Thyroid gland (tissue), 4 donors: ENCODE measurements at regions not wholly inside any gene's neighbourhood (a gene's known extent, or its start where the extent isn't known, plus 50 kb on each side); places are given as distances from the start of the nearest gene placed in this dataset.
A peak's percentile ranks its signal among the peaks of the same experiment; 100 is the strongest.

ENCODE experiments used
- DNase-seq, 2 donors: peaks; one replicate each; pipeline ENCODE4 v3.0.0-alpha.2; 2019
- H3K27ac ChIP-seq, 3 donors: fragments of 200-600 bp; sonication (generic); 1 replicate in 2 of 3; 2 replicates in 1 of 3; pipeline ENCODE4 v1.5.1; 2016 to 2019; ENCODE audit warnings: mild to moderate bottlenecking in 1 of 3, moderate library complexity in 1 of 3
- H3K27me3 ChIP-seq: fragments of 200-600 bp; sonication (generic); one replicate; pipeline ENCODE4 v1.5.1; 2019
- H3K36me3 ChIP-seq, 2 donors: fragments of 200-600 bp; sonication (generic); one replicate each; pipeline ENCODE4 v1.5.1; 2016 to 2019
- H3K4me1 ChIP-seq, 2 donors: fragments of 200-600 bp; sonication (generic); one replicate each; pipeline ENCODE4 v1.5.1; 2017 to 2019
- H3K4me3 ChIP-seq, 3 donors: fragments of 200-600 bp; sonication (generic); replicated peaks in 1 of 3; 1 replicate in 2 of 3; 2 replicates in 1 of 3; pipeline ENCODE4 v1.5.1; 2016; ENCODE audit warnings: mild to moderate bottlenecking in 1 of 3
- H3K9me3 ChIP-seq: fragments of 200-600 bp; sonication (generic); one replicate; pipeline ENCODE4 v1.5.1; 2017
- CTCF ChIP-seq, 6 experiments: fragments of 200-600 bp in 3 of 6; fragments of 450-650 bp in 3 of 6; sonication (generic) in 3 of 6; IDR thresholded peaks; one replicate each; pipeline ENCODE4 v1.5.1; 2016 to 2019; ENCODE audit warnings: antibody characterized with exemption in 6 of 6, mild to moderate bottlenecking in 2 of 6, inconsistent platforms in 1 of 6, moderate library complexity in 1 of 6
- POLR2A ChIP-seq, 2 donors: fragments of 450-650 bp; IDR thresholded peaks; one replicate each; pipeline ENCODE4 v1.6.1; 2017; ENCODE audit warnings: antibody characterized with exemption in 2 of 2, mild to moderate bottlenecking in 2 of 2, moderate library complexity in 1 of 2
- WGBS, 2 donors: methylation state at CpG; one replicate each; pipeline ENCODE4 v1.1.5; 2017; 5-methylcytosine and 5-hydroxymethylcytosine counted together
- intact Hi-C: fragments of 100-400 bp; cut with DNase I; formaldehyde crosslinking; loops from one replicate; pipeline ENCODE4 v1.15.1; 2023

DNA sequence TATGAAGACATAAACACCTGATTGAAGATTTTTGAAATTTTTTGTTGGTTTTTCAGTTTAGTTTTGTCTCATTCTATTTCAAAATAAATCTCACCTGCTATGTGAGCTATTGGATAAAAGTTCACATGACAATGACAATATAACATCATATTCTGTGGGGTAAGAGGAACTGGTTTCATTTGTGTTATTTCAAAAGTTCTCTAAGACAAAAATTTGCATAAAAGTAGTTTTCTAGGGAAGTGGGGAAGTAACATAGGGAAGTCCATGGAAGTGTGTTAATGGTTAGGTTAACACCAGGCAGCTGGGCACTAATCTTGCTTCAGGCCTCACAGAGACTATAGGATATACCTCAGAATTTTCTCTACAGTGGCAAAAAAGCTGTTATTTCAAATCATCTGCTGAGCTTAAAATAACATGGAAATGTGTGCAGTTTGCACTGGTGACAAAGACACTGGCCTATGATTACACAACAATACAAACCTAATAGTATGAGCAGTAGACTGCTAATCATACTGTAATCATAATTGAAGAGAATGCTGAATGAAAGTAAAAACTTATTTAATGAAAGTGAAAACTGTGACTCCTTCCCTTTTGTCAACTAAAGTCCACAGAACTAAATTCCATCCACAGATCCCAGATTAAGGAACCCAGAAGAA, 710.6 kb upstream of the TMEM132C start:
- no peaks in the 10 kb centered on the region for H3K9me3 ChIP-seq
- no peak for DNase-seq
- H3K36me3 ChIP-seq, result no peaks in the 10 kb centered on the region
- intact Hi-C loops, result no loop called here
- no peaks in the 10 kb centered on the region for H3K4me1 ChIP-seq
- no peak overlapping the region for H3K27ac ChIP-seq
- no peak overlapping the region for H3K4me3 ChIP-seq
- TF ChIP-seq POLR2A (IDR thresholded peaks at IDR 0.05) (no peak), CTCF (IDR thresholded peaks at IDR 0.05) (no peak)
- H3K27me3 ChIP-seq, result no peaks in the 10 kb centered on the region

DNA sequence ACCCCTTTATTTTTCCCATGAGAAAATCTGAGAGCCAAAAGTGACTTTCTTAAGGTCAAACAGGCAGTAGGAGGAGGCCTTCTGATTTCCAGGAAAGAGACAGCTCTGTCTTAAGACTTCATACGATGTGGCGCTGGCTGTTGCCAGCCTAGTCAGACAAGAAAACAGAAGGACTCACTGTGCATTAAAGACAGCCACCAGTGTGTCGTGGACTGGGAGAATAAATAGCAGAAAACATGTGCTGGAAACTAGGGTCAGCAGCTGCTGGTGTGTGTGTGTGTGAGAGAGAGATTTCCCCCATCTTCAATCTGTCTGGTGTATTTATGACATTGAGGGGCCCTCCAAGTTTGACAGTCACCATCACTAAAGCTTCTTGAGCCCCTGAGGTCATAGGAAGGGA, 708.6 kb upstream of the TMEM132C start:
- intact Hi-C loops, result no loop called here
- Histone ChIP-seq H3K27ac (no peak overlapping the region), H3K36me3 (no peaks in the 10 kb centered on the region), H3K4me1 (no peaks in the 10 kb centered on the region), H3K4me3 (no peak overlapping the region), H3K27me3 (no peaks in the 10 kb centered on the region), H3K9me3 (no peaks in the 10 kb centered on the region)
- WGBS, 2 donors, result 58 to 69% methylated on average over 3 of the region's 3 CpGs
- no peak for DNase-seq
- no peak for TF ChIP-seq CTCF (IDR thresholded peaks at IDR 0.05)
- TF ChIP-seq POLR2A (IDR thresholded peaks at IDR 0.05), result no peak

DNA sequence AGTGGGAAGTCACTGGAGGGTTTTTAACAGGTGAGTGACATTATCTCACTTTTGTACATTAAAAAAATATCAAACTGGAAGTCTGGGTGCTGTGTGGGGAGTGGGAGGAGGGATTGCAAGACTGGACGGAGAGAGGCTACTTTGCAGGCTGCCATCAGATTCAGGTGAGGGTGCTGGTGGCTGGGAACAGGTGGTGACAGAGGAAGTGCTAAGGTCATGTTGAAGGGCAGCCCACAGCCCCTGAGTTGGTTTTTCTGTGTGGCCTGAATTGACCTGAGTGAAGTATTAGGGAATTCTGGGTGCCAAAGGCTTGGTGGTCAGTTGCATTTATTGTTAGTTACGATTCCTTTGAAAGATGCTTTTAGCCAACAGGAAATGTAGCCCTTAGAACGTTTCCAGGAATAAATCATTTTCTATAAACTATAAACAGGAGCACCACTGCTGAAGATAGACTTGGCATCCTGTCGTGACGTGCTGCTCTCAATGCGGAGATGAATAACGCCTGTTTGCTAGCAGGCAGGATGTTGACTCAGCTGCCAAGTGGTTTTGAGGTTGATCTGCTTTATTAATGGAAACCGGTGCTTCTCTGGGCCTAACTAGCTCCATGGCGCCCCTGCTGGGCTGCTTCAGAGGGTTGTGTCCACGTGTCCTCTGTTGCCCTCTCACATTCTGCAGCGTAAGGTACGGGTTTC, 707.5 kb upstream of the TMEM132C start:
- peak; percentile 3 to 10 for DNase-seq
- WGBS, 2 donors, result 34 to 37% methylated on average over 8 to 11 of the region's 12 CpGs
- no peaks in the 10 kb centered on the region for H3K9me3 ChIP-seq
- intact Hi-C loops, result no loop called here
- H3K27me3 ChIP-seq, result no peaks in the 10 kb centered on the region
- H3K4me1 ChIP-seq, result no peaks in the 10 kb centered on the region
- H3K27ac ChIP-seq, result peak overlapping the region in 1 of 3 donors; percentile 43
- TF ChIP-seq POLR2A (IDR thresholded peaks at IDR 0.05), result no peak
- TF ChIP-seq CTCF (IDR thresholded peaks at IDR 0.05), result peak in 2 of 6 experiments; percentile 12 to 13
- H3K4me3 ChIP-seq, result no peak overlapping the region
- no peaks in the 10 kb centered on the region for H3K36me3 ChIP-seq

DNA sequence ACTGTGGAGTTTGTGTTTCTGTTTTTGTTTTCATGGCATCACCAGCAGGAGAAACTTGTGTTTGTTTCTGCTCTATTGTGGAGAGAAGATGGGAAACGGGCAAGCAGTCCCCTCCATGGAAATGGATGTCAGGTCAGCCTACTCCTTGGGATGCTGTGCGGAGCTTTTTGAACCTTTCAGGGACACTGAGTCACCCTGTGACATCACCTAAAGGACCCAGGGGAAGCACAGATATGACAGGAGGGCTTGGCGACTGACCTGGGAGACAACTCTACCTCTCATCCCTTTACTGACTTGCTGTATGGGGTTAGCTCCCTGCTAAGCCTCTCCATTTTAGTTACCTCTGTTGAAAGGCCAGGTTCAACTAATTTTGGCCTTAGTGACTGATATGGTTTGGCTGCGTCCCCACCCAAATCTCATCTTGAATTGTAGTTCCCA, 706.9 kb upstream of the TMEM132C start:
- 90 to 97% methylated on average over 4 of the region's 4 CpGs for WGBS, 2 donors
- TF ChIP-seq CTCF (IDR thresholded peaks at IDR 0.05) (peak in 1 of 6 experiments; percentile 4), POLR2A (IDR thresholded peaks at IDR 0.05) (no peak)
- intact Hi-C loops, result no loop called here
- H3K9me3 ChIP-seq, result no peaks in the 10 kb centered on the region
- no peaks in the 10 kb centered on the region for H3K27me3 ChIP-seq
- H3K4me3 ChIP-seq, result no peak overlapping the region
- H3K36me3 ChIP-seq, result no peaks in the 10 kb centered on the region
- no peaks in the 10 kb centered on the region for H3K4me1 ChIP-seq
- no peak overlapping the region for H3K27ac ChIP-seq
- DNase-seq, result no peak

DNA sequence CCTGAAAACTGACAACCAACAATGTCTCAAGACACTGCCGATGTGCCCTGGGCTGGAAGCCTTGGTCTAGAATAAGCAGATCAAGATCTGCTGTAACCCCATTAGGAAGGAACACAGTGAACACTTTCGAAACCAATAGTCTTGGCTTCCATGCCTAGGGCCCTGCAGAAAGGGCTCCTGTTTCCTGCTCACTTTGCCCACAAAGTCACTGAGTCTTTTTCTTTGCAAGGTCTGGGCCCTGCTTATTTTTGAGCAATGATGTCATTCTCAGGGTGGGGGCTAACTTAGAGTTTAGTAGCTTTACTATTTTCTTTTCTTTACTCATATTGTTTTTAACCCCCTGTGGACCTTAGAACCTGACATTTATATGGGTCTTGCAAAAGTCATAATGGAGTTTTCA, 704.2 kb upstream of the TMEM132C start:
- Histone ChIP-seq H3K4me3 (no peak overlapping the region), H3K9me3 (no peaks in the 10 kb centered on the region), H3K27ac (no peak overlapping the region), H3K36me3 (no peaks in the 10 kb centered on the region), H3K27me3 (no peaks in the 10 kb centered on the region), H3K4me1 (no peaks in the 10 kb centered on the region)
- no peak for DNase-seq
- WGBS, 2 donors, result 93 to 96% methylated on average over 2 of the region's 2 CpGs
- intact Hi-C loops, result no loop called here
- TF ChIP-seq POLR2A (IDR thresholded peaks at IDR 0.05), result no peak
- no peak for TF ChIP-seq CTCF (IDR thresholded peaks at IDR 0.05)
